EH (cell line): ENCODE measurements at regions not wholly inside any gene's neighbourhood (a gene's known extent, or its start where the extent isn't known, plus 50 kb on each side); places are given as distances from the start of the nearest gene placed in this dataset.

Experiments
- DNase-seq: peaks from one replicate; pipeline ENCODE4 v3.0.0-alpha.2; 2015; ENCODE audit warnings: low read depth

- peak; percentile 90 for DNase-seq
Measured at GRCh38 chr14:53516261-53516774, 363.2 kb upstream of the DDHD1 start.

- peak; percentile 49 for DNase-seq
Measured at GRCh38 chr14:53515276-53515675, 362.2 kb upstream of the DDHD1 start.

GRCh38 chr14:53514197-53514596 lies 361.1 kb upstream of the DDHD1 start:
- DNase-seq = no peak

GRCh38 chr14:53510281-53510912 lies 357.3 kb upstream of the DDHD1 start:
- no peak for DNase-seq

GRCh38 chr14:53509276-53510244 lies 356.4 kb upstream of the DDHD1 start:
- DNase-seq = peak; percentile 37

- DNase-seq = peak; percentile 66
Measured at GRCh38 chr14:53501361-53502211, 348.5 kb upstream of the DDHD1 start.

GRCh38 chr14:53500191-53500590 lies 347.1 kb upstream of the DDHD1 start:
- no peak for DNase-seq

- DNase-seq = no peak
Measured at GRCh38 chr14:53496668-53497067, 343.5 kb upstream of the DDHD1 start.

DNA sequence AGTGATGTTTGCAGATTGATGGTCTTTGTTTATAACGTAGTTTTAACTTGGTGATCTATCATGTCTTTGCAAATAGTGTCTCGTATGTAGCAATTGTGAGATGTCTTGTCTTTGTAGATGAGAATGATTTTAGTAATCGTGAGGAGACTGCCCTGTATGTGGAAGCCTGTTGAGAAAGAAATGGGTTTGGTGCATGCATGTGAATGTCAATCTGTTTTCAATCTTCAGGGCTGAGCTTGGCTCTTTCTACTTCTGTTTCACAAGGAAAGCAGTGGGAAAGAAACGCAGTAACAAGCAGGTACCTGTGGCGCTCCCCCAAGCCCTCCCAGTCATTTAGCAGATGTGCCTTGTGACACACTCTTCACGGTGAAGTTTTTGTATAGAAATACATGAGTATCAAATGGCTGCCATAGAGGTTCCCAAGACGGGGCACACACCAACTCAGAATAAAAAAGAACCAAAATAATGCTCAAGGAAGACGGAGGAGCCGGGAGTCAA lies 342.8 kb upstream of the DDHD1 start:
- no peak for DNase-seq

DNA sequence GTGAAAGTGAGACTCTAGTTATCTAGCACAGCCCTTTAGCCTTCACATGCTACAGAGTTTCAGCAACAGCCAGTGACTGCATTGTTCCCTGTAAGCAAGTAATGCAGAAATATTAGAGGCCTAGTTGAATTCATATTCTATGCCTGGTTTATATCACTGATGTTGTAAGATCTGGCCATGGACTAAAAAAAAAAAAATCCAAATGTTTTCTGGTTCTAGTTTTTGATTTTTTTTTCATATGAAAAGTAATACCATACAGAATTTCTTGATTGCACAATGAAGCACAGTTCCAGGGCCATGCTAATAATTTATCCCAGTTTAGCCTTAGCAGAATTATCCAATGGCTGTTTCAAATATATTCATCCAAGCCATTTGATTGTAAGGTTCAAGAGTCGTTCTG lies 341.5 kb upstream of the DDHD1 start:
- DNase-seq = no peak

DNA sequence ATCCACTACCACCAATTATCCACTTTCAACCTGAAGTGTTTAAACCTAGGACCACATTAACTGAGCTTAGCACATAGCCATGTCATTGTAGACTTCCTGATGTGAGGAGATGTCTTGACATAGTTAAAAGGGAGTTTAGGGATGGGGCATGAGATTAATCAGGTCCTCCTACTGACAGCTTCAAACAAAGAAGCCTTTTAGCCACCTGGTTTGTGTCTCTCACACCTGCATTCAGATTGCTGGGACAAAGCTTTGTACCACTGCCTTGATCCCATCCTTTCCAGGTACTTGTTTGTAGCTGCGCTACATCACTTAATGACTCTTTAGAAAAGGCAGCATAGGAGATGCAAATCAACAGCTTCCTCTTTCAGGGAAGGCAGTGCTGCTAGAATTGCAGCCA lies 340.7 kb upstream of the DDHD1 start:
- no peak for DNase-seq

- DNase-seq = peak; percentile 19
Measured at GRCh38 chr14:53493320-53493719, 340.2 kb upstream of the DDHD1 start.

GRCh38 chr14:53491884-53492277 lies 338.8 kb upstream of the DDHD1 start:
- DNase-seq = no peak

- DNase-seq = peak; percentile 58
Measured at GRCh38 chr14:53491256-53491883, 338.2 kb upstream of the DDHD1 start.

DNA sequence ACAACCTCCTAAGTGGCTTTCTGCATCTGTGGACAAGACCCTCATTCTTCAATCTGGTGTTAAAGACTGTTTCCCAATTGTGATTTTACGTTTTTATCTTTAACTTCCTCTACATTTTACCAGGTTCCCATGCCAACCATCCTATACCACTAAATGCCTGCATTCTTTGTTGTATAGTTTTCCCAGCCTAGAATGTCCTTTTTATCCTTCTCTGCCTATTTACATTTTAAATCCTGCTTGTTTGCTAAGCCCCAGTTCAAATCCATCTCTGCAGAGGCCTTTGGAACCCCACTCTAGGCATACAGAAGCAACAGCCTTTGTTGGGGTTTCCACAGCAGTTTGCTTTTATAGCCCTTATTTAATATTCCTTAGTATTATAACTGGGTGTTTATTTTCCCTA lies 325.1 kb upstream of the DDHD1 start:
- no peak for DNase-seq

- DNase-seq = no peak
Measured at GRCh38 chr14:53473480-53473879, 320.4 kb upstream of the DDHD1 start.

- DNase-seq = no peak
Measured at GRCh38 chr14:53472306-53472705, 319.2 kb upstream of the DDHD1 start.

DNA sequence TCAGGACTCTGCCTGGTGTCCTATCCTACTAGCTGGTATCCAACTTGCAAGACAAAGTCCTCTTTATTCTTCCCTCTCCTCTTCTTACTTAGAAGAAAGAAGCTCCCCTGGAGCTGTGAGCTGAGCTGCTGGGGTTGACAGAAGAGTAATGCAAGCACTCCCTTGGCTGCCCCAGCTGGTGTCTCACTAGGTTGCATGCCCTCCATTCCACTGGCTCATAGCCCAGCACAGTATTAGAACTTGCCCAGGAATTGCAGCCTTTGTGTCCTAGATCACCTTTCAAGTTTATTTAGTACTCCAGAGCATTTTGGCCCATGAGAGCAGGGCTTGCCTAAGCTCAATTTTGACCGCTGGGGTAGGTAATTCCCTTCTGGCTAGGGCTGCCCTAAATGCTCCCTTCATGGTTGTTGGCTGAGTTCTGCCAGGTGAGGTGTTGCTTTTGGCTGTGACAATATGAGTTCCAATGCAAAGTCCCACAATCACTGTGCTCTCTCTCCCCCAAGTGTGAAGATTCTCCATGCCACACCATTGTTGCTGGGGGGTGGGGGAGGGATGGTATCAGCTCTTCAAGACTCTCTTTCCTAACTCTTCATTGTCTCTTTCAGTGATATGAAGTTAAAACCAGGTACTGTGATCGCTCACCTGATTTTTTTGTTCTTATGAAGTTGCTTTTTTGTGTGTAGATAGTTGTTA lies 317.4 kb upstream of the DDHD1 start:
- peak; percentile 37 for DNase-seq

DNA sequence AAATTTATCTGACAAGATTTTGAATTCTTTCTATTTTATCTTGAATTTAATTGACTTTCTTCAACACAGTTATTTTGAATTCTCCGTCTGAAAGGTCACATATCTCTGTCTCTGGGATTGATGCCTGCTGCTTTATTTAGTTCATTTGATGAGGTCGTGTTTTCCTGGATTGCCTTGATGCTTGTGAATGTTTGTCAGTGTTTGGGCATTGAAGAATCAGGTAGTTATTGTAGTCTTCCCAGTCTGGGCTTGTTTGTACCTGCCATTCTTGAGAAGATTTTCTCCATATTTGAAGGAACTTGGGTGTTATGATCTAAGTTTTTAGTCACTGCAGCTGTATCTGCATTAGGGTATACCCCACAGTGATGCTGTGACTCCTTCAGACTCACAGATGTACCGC lies 315.8 kb upstream of the DDHD1 start:
- DNase-seq = no peak

DNA sequence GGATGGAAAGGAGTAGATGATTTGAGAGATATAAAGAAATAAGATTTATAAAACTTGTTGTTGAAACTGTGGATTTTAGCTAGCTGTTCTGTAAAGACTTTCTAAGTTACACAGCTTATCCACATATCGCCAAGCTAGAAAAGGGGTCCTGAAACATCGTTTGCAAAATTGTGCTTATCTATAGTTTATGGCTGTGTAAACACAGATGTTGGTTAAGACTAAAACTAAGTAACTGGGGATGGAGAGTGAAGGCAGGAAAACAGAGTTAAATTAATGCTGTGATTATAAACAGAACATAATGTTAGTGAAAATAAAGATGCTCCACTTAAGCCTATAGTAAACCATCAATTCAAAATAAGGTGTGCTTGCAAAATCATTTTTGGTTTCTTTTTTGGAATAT lies 311.3 kb upstream of the DDHD1 start:
- DNase-seq = no peak
